HG03342 (cell line): ENCODE measurements at regions not wholly inside any gene's neighbourhood (a gene's known extent, or its start where the extent isn't known, plus 50 kb on each side); places are given as distances from the start of the nearest gene placed in this dataset.

Source experiments
- ATAC-seq: cut with Tn5 transposase; IDR thresholded peaks from one replicate; pipeline ENCODE4 v1.9.1; 2021; ENCODE audit warnings: mild to moderate bottlenecking, moderate library complexity; ENCODE audit not compliant: unreplicated experiment

DNA sequence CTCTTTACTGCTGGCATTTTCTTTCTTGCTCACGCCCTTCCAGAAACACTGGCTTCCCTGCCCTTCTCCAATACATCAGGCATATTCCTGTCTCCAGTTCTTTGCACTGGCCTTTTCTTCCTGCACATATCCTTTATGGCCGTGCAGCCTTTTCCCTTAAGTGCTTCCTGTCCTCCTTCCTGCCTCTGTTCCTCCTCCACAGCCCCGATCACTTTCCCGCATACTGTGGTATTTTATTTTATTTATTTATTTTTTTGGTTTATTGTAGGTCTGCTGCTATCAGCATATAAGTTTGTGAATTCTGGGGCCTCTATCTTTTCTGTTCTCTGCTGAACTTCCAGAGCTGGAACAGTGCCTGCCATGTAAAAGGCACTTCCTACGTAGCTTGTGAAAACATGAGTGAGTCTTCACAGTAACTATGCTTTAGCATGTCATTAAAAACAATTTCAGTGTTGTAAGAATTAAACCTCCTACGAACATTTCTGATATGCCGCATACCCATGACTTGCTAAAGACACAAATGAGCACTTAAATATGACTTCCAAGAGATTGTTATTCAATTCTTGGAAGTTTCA lies 289.1 kb downstream of the TRIB2 start:
- ATAC-seq: no peak

DNA sequence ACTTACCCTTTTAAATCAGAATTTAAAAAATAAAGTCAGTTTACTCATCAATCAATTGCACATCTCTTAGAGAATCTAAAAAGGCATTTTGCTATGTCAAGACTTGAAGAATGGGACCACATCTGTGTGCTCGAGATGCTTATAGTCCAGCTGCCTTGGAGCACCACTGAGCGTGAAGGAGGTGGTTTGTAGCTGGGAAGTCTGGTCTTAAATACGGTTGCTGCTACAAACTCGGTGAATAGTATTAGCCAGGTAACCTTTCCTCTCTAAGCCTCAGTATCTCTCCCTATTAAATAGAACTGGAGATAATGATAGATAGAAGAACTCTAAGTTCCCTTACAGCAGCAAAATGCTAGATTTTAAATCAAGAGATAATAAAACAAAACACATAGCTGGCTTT lies 289.7 kb downstream of the TRIB2 start:
- ATAC-seq: no peak

DNA sequence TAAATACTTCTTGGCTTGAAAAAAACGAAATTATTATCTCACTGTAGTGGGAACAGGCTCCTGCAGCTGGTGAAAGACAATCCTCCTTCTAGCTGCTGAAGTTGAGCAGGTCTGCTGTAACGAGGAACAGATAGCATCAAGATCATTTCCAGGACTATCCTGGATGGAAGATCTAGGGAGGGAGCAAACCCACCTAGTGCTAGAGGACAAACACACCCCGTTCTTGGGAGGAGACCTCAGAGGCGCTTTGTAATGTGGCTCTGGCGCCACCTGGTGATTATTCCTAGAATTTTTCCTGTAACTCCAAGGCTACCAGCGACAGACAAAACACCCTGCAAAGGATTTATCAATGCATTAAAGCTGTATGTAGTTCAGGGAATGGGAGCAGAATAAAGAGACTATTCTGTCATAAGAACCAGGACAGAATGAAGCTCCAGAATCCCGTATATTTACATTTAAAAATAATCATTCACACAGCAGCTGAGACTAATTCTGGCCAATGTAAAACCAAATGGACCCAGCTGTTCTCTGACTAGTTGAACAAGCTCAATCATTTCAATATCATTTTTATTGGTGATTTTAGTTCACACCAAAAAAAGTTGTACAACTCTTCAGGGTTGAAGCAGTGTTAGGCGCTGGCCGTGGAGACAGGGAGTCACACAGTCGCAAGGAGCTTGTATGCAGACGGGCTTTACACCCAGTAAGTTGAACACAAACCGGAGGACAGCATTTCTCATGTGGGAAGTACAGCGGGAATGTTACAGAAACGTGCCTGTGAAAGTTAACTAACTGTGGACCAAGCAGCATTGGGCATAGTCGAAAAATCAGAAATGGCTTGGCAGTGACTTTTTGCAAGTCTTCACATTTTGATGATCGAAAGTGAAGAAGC lies 290.3 kb downstream of the TRIB2 start:
- ATAC-seq: peak; percentile 83

DNA sequence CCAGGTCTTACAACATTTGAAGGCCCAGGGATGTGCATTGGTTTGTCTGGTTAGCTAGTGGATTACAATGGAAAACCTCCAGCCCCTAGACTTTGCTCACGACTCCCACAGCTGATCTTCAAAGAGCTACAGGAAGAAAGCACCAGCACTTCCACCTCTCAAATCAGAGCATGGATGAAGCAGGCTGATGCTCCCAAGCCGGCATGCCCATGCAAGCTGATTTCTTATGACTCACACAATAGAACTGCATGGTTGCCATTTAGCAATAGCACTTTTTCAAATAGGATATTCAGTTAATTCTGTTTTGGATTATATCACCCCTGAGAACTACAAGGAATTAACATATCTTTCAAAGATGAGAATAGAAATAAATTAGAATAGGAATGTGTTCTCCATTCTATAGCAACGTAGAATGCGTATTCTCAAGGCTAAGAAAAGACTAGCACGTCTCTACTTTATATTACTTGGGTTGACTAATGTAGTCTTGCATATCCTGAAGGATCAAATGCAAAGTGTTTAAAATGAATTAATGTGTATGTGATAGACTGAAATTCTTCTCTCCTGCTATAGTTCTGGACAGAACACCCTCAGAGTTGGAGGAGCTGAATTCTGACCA lies 292.4 kb downstream of the TRIB2 start:
- no peak for ATAC-seq

DNA sequence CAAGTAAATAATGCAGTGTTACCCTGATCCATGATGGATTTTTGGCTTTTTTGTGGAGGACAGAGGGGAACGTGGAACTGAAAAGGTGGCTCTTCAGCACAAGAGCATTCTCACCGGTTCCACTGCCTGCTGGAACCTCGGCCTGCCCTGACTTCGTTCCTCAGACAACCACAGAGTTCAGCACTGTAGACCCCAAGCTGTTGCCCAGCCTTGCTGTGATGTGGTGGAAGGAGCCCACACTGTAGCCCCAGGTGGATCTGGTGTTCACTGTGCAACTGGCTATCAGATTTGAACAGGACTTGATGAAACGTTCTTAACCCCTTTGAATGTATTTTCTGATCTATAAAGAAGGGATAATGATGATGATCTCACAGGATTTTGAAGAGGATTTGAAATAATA lies 293.5 kb downstream of the TRIB2 start:
- no peak for ATAC-seq

DNA sequence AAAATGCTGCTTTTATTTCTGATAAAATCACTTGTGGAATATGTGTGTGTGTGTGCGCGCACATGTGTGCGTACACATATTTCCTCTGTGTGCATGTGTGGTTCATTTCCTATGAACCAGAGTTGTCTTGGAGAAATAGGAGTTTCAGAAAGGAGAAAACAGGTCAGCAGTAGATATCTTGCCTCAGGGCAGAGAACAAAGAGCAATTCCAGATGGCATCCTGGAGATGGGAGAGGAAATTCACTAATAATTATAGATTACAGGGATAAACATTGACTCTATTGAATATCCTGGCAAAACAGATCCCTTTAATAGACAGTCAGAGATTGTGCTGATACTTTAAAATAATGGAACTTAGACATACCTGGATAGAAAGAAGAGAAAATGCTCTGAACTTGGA lies 298.0 kb downstream of the TRIB2 start:
- ATAC-seq: no peak

DNA sequence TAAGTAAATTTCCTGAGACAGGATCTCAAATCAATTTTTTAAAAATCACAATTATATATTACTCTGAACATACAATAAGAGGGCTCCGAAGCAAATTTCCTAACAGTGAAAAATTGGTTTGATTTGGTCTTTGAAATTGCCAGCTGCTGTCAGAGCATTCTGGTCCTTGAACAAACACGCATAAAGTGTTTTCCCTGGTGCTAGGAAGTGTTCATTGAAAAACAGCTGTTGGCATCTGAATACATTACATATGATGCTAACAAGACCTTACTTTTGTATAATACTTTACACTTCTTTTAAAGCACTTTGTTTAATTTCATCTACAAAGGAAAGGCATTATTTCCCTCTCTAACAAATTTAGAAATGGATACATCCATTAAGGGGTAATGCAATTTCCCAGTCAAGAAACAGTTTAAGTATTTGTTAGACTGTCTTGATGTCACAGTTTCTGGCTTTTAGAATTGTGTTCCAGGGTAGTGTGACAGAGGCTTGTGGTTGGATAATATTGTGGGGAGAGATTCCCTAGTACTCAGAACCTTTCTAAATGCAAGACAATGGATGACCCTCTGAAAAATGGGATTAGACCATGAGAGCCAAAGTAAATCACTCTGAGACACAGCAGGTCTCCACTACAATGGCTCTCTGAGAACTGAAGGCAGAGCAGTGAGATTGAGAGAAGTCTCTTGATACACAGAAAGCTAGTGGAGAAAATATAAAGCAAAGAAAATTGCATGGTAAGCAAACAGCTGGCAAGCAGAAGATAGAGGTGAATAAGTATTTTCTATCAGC lies 299.0 kb downstream of the TRIB2 start:
- no peak for ATAC-seq

DNA sequence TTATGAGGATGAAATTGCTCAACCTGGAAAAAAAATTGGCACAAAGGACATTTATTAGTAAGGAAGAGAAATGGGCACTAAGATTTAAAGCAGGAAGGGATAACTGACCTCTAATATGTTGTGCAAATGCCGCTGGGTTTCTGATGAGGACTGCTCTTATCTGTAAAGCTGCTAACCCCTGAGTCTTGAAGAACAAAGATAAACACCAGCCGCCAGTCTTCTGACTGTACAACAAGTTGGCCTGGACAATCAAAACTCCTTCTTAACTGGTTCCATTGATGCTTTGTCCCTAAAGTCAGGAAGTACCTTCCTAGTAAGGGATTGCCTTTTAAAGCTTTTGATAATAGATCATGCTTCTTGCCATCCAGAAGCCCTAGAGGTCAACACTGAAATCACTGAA lies 301.8 kb downstream of the TRIB2 start:
- no peak for ATAC-seq

DNA sequence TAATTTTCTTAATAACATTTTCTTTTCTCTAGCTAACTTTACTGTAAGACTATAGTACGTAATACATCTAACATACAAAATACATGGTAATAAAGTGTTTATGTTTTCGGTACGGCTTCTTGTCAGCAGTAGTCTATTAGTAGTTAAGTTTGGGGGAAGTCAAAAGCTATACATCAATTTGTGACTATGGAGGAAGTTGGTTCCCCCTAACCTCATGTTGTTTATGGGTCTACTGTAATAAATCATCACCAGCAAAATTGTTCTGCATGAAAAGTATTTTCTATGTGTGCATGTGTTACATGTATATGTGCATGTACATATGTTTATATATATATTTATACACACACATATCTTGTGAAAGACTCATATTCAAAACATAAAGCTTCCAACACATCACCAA lies 303.0 kb downstream of the TRIB2 start:
- no peak for ATAC-seq

DNA sequence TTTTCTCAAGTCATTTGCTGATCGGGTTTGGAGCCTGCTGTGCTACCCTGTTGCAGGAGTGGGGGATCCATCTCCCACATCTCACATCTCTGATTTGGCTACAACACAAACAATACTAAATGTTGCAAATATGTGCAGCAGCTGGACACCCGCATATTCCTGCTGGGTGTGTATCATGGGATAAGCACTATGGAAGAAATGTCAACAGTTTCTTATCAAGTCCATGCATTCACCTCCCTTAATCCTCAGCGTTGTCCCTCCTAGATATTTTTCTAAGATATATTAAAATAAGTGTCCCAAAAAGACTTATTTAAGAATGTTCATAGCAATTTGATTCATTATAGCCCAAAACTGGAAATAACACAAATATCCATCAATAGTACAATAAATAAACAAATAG lies 303.7 kb downstream of the TRIB2 start:
- ATAC-seq: no peak

DNA sequence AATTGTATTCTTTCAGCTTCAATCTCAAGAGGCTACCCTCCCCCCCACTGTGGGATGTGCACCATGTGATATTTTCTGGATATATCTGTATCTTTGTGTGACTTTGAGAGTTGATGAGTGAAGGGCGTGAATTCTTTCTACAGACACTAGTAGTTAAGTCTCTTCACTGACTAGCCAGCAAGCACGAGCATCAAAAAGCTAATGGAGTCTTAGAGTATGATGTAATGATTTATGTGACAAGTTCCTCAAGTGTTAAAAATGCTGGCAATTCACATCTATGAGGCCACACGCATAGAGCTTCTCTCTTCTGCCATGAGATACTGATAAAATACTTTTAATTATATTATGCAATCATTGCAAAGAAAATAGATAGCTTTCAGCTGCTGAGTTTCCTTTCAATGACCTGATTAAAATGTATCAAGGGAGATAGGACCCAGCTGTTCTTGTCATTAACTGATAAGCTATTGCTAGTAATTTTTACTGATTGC lies 304.8 kb downstream of the TRIB2 start:
- ATAC-seq: no peak

DNA sequence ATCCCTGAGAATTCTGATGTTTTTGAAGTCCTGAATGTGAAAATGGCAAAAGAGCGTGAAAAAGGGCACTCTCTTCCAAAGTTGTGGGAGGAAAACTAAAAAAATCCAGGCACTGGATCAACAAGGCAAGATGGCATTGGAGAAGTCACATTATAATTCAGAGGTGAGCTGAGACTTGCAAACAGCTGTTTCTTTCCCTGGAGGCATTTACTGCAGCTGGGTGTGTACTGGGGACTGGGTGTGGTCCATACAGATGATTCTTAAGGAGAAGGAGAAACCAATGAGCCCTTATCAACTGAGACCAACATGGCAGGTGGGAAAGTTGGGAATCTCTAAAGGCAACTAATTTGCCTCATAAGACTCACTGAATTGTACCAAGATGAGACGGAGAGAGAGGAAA lies 313.9 kb downstream of the TRIB2 start:
- ATAC-seq: no peak

DNA sequence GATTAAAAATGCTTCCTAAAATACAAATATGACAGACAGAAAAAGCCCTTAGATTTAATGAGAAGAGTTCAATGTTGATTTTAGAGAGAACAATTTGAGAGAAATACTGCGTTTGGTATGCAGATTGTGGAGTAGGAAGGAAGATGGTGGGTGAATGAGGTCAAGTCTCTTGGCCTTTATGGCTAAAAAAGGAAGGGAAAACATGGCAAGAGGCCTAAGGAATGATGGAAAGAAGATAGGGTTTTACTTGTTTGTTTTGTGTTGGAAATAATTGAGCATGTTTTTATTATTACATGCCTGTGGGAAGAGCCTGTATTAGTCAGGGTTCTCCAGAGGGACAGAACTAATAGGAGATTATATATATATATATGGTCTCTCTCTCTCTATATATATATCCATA lies 318.1 kb downstream of the TRIB2 start:
- no peak for ATAC-seq

DNA sequence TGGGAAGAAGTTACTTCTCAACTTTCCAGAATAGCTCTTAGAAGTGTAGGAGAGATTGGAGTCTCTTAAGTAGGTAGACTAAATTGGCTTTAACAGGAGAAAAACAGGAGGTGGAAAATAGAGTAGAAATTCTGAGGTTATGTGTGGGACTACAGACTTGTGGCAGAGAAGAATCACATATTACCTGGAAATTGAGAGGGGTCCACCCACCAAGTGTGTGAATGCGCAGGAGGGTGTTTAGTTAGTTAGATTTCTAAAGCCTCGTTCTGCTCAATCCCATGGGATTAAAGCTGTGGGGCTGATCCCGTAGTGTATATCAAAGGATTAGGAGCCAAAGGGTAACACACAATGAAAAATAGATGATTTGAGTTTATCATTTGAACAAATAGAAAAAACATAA lies 319.1 kb downstream of the TRIB2 start:
- no peak for ATAC-seq

DNA sequence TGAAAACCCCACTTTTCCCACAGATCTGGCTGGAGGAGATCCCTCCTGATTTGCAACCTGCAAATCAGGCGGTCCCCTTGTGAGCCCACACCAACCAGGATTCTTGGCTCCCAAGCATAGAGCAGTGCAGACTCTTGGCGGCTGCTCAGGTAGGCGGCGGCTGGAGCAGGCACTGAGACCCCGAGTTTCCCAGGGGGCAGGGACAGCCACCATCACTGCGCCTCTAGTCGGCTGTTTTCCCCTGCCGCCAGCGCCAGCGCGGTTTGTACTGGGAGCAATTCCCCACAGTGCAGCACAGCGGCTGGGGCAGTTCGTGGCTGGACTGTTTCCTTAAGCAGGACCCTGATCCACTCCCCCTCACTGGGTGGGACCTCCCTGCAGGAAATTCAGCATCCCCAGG lies 323.3 kb downstream of the TRIB2 start:
- no peak for ATAC-seq

DNA sequence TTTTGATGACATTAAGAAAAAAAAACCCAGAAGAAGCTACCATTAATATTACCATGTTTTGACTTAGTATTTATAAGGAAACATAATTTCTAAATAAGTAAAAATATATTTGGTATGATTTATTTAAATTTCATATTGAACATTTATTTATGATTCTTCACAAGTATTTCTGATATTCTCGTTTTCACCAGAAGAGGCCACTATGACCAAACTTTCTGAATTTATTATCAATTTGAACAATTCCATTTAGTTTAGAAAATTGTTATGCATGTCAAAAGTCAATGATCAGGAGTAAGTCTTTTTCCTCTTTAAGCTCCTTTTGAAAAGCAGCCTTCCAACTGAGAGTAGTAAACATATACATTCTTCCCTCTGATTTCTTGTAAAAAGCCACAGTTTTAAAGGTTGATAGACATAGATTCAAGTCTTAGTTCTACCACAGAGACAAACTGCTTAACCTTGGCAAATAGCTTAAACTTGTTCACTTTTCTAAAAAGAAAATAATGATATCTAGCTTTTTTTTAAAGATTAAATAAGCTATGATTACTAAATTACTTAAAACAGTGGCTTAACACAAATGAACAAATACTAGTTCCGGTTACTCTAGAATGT lies 329.9 kb downstream of the TRIB2 start:
- no peak for ATAC-seq

DNA sequence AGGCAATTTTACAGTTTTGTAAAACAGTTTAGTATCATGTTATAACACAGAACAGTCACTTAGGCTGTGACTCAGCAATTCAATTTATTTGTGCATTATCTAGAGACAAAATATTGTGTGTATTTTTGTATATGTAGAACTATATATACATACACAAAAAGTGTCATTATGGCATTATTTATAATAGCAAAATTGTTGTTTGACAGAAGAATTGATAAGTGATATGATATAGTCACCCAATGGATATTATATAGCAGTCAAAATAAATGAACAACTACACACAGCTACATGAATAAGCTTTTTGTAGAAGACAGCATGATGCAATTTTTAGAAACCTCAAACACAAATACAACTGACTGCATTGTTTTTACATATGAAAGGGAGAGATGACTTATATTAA lies 334.0 kb downstream of the TRIB2 start:
- ATAC-seq: no peak

DNA sequence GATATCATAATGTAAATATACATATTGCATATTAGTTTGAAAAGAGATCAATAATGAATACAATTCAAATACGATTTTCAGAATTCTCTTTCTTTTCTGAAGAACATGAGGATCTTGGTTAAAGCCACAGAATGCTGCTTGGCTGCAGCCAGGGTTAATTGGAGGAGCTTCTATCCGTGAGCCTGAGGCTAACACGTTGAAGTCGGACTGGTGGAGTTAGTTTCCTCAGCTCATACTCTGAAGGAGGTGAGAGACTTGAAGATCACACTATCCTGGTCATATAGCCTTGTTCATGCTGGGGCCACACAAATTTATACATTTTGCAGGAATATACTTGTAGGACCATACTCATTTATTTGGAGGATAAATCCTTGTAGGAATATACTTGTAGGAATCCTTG lies 335.8 kb downstream of the TRIB2 start:
- no peak for ATAC-seq

DNA sequence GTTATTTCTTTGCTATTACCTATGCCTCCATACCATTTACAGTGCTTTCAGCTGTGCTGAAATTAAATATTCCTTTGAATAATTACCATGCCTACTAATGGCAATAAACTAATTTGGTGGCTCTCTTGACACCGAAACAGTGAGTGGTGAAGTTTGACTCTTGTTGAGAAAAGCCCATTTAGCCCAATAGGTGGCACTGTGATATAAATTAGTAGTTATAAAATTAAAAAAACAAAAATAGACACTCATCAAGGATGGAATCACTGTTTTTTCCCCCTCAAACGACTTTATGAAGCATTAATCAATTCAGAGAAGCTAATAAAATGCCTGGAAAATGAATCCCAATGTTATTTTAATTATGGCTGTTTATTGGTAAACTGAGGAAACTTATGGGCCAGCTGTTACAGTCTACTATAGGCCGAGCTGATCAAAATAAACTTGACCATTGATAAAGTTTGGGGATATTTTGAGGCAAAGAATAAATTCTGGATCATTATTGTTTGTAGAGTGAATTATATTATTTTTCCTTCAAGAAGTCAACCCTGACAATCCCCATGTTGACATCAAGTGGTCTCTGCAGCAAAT lies 339.6 kb downstream of the TRIB2 start:
- no peak for ATAC-seq

DNA sequence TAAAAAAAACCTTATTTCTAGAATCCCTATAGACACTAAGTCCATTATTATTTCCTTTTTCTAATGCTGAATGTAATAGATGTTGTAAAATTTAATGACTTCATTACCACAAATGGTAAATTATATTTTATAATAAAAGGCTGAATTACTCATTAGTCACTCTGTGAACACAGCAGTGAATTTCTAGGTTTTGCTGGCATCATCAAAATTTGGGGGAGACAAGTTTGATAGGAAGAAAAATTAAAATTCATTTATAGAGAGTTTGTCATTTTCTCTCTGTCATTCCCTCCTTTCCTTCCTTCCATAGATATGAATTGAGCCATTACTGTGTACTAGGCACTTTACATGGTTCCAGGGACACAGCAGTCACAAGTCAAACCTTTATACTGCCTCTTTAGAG lies 340.9 kb downstream of the TRIB2 start:
- no peak for ATAC-seq

DNA sequence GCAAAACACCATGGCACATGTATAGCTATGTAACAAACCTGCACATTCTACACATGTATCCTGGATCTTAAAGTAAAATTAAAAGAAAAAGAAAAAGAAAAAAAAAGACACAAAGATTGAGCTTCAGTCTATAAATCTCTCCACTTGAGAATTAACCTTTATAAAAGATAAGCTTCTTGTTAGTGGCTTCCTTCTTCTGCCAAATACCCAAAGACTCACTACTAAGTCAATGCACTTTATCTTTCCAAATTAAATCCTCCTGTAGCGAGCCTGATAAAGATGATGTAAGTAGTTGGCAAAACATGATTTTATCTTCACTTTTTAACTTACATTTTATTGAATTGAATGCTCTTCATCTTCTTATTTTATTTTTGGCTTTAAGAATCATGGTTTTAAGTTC lies 349.9 kb downstream of the TRIB2 start:
- no peak for ATAC-seq
